AG04450 (cell line): ENCODE measurements at regions not wholly inside any gene's neighbourhood (a gene's known extent, or its start where the extent isn't known, plus 50 kb on each side); places are given as distances from the start of the nearest gene placed in this dataset.

Experiments
- CTCF ChIA-PET: fragments of 300-600, 350-600 bp; formaldehyde crosslinking; extraction: SDS; loops from one replicate; lab custom pipeline; 2022; ENCODE audit warnings: antibody characterized with exemption, inconsistent platforms; lab: Charles Lee
- POLR2A ChIA-PET: fragments of 350-600 bp; formaldehyde crosslinking; extraction: SDS; loops from one replicate; lab custom pipeline; 2021; ENCODE audit warnings: antibody characterized with exemption, inconsistent platforms; lab: Yijun Ruan, JAX
- DNase-seq: peaks from one replicate; pipeline ENCODE4 v3.0.0-alpha.2; 2011; ENCODE audit warnings: low read depth, low spot score
- H3K27ac ChIP-seq: one replicate; pipeline ENCODE4 v1.5.1; 2012; ENCODE audit warnings: low read depth, low read length, control low read depth
- H3K27me3 ChIP-seq: one replicate; pipeline ENCODE4 v1.6.0; 2012; ENCODE audit warnings: low read length; ENCODE audit not compliant: control insufficient read depth, insufficient read depth
- H3K4me3 ChIP-seq: 2 replicates; pipeline ENCODE4 v1.5.1; 2011; ENCODE audit warnings: mild to moderate bottlenecking, low read depth, low read length, control low read depth
- H3K9me3 ChIP-seq: 2 replicates; pipeline ENCODE4 v1.5.1; 2012; ENCODE audit warnings: low read length; ENCODE audit not compliant: control insufficient read depth, insufficient read depth
- CTCF ChIP-seq: IDR thresholded peaks from 2 replicates; pipeline ENCODE4 v1.5.1; 2011; ENCODE audit warnings: low read depth, low read length, control low read depth, inconsistent platforms

DNA sequence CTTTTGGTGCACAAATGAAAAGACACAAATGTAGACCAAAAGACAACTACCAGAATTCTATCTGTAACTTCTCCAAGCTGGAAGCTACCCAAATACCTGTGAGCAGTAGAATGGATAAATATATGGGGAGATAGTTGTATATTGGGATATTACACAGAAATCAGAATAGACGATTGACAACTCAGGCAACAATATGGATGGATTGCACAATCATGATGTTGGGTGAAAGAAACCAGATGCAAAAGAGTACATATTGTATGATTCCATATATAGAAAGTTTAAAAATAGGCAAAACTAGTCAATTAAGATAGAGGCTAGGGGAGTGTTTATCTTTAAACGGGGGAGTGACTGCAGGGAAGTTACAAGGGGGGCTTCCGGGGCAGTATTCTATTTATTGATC is 77.5 kb upstream of the NKD1 start:
- H3K27ac ChIP-seq: no peak overlapping the region
- DNase-seq: no peak
- no peak for TF ChIP-seq CTCF
- ChIA-PET CTCF (no interaction called here), POLR2A (no interaction called here)
- H3K9me3 ChIP-seq: no peaks in the 10 kb centered on the region
- peaks cover 26% of the 10 kb centered on the region for H3K27me3 ChIP-seq
- H3K4me3 ChIP-seq: no peak overlapping the region

- Histone ChIP-seq H3K4me3 (no peak overlapping the region), H3K9me3 (no peaks in the 10 kb centered on the region), H3K27ac (no peak overlapping the region), H3K27me3 (peaks cover 27% of the 10 kb centered on the region)
- CTCF ChIA-PET: no interaction called here
- TF ChIP-seq CTCF: no peak
- no peak for DNase-seq
- POLR2A ChIA-PET: no interaction called here
Observed at GRCh38 chr16:50469744-50470321, 78.4 kb upstream of the NKD1 start.

GRCh38 chr16:50469121-50469743 is 79.0 kb upstream of the NKD1 start:
- ChIA-PET POLR2A (no interaction called here), CTCF (no interaction called here)
- no peak for DNase-seq
- TF ChIP-seq CTCF: no peak
- H3K27ac ChIP-seq: no peak overlapping the region
- peaks cover 28% of the 10 kb centered on the region for H3K27me3 ChIP-seq
- H3K4me3 ChIP-seq: no peak overlapping the region
- H3K9me3 ChIP-seq: no peaks in the 10 kb centered on the region

- TF ChIP-seq CTCF: no peak
- CTCF ChIA-PET: no interaction called here
- POLR2A ChIA-PET: no interaction called here
Observed at GRCh38 chr16:50468749-50469078, 79.5 kb upstream of the NKD1 start.

GRCh38 chr16:50467943-50468748 is 80.0 kb upstream of the NKD1 start:
- peaks cover 28% of the 10 kb centered on the region for H3K27me3 ChIP-seq
- TF ChIP-seq CTCF: no peak
- ChIA-PET POLR2A (no interaction called here), CTCF (no interaction called here)
- H3K4me3 ChIP-seq: no peak overlapping the region
- no peaks in the 10 kb centered on the region for H3K9me3 ChIP-seq
- H3K27ac ChIP-seq: no peak overlapping the region
- DNase-seq: no peak

More at GRCh38 chr16:50468749-50469078, 79.5 kb upstream of the NKD1 start:
- DNase-seq: no peak
- Histone ChIP-seq H3K4me3 (no peak overlapping the region), H3K27ac (no peak overlapping the region), H3K27me3 (peaks cover 28% of the 10 kb centered on the region), H3K9me3 (no peaks in the 10 kb centered on the region)
